Left renal pelvis (tissue), 4 donors: ENCODE measurements at regions not wholly inside any gene's neighbourhood (a gene's known extent, or its start where the extent isn't known, plus 50 kb on each side); places are given as distances from the start of the nearest gene placed in this dataset.

Experiments
- DNase-seq, 4 donors: peaks; one replicate each; pipeline ENCODE4 v3.0.0-alpha.2; 2013; ENCODE audit warnings: low read depth in 4 of 4, low spot score in 3 of 4

DNA sequence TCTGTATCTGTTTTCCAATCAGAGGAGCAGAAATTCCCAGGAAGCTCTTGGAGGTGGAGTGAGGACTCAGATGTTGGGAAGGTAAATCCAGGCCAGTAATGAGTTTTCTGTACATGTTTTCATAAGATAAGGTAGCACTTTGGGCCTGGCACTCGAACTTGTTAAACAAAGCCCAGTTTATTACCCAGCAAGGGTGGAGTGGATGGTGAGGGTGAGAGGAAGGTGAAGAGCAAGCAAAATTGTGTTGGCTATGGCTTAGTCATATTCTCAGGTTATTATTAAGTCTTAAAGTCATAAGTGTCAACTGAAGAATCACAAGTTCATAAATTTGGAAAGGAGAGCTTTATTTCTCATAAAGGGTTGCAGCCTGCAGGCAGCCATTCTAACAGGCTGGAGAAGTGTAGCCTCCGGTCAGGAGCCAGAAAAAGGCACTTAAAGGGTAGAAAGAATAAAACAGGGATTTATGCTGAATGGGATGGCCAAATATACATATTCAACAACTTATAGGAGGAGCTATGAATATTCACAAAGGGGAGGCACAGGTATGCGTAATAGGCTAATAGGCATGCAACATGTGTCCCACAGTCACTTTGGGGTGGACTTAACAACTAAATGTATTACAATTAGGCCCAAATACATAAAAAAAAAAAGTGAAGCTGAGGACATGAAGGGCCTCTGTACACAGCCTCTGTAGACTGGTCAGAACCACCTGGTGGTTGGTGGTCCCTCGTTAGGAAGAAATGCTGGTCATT lies 523.9 kb downstream of the LMO4 start:
- no peak for DNase-seq

GRCh38 chr1:87853576-87854351 lies 525.1 kb downstream of the LMO4 start:
- no peak for DNase-seq

DNA sequence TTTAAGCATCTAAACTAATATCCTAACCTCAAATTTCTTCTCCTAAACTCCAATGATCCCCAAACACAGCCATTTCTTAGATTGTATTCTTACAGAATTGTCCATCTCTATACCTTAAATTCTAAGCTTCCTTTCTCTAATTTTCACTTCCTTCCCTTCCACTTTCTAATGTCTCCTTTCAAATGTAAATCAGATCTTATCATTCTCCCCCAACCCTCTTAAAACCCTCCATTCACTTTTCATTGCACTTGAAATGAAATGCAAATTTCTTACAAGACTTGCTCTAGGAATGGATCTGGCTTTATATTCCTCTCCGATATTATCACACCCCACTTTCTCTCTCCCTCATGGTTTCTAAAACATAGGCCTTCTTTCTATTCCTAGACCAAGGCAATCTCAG lies 534.6 kb downstream of the LMO4 start:
- no peak for DNase-seq

- no peak for DNase-seq
Observed at GRCh38 chr1:87864676-87865075, 536.0 kb downstream of the LMO4 start.

- no peak for DNase-seq
Observed at GRCh38 chr1:87866416-87866815, 537.7 kb downstream of the LMO4 start.

DNA sequence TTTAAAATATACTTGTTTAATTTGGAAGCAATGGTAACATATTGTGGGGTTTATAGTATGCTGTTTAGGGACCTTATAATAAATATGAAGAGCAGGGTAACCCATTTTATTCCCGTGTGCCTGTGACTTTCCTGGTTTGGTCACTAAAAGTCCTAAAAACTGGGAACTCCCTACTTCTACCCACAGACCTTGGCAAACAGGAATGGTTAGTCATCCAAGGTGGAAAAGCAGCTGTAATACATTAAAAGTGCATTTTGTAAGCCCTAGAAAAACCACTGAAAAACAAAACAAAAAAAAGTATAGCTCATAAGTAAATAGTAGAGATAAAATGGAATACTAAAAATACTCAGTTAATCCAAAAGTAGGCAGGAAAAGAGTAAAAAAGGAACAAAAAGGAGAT lies 538.9 kb downstream of the LMO4 start:
- no peak for DNase-seq

GRCh38 chr1:87869567-87869966 lies 540.9 kb downstream of the LMO4 start:
- no peak for DNase-seq

DNA sequence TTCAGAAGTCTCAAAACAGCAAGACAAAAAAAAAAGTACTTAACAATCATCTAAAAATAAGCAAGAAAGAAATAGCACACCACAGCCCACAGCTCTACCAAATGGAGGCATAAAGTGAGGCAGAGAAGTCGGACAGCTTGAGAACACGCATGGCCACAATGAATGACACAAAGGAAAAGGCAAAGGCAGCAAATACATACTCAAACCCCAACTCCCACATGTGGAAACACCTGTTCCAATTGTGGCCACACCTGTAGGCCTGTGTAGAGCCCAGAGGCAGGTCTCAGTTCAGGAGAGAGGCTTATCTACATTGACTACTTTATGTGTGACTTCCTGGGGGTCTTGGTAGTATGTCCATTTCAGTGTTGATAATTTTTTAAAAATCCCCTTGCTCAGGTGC lies 543.5 kb downstream of the LMO4 start:
- DNase-seq = no peak

DNA sequence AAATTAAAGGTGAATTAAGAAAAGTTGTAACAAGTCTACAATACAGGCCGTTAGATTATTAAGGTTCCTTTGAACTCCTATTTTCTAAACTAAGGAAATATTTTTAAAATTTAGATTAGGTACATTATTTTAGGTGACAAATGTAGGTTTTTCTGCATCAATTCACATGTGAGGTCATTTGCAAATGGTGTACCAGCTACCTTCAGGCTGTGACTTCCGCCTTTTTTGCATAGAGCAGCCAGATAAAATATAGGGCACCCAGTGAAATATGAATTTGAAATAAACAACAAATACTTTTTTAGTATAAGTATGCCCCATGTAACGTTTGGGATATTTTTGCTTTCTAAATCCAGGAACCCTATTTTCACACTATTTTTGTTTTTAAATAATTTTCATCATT lies 544.0 kb downstream of the LMO4 start:
- no peak for DNase-seq

DNA sequence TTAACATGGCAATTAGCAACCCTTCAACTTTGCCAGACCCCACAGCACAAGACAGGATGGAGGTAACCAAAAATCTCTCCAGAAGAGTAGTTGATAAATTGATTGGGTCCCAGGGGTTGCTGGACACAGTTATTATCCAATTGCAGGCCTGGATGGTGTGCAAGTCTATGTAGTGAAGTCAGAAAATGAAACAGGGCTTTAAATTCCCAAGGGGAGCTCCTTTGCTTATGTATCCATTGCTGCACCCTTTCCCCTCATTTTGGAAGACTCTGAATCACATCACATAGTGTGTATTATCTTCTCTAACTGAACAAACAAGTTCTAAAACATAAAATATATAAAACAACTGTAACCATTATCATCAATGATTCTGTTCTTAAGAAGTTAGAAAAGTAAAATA lies 550.2 kb downstream of the LMO4 start:
- DNase-seq = no peak

GRCh38 chr1:87880098-87880760 lies 551.5 kb downstream of the LMO4 start:
- no peak for DNase-seq

GRCh38 chr1:87880764-87881163 lies 552.1 kb downstream of the LMO4 start:
- DNase-seq = no peak

DNA sequence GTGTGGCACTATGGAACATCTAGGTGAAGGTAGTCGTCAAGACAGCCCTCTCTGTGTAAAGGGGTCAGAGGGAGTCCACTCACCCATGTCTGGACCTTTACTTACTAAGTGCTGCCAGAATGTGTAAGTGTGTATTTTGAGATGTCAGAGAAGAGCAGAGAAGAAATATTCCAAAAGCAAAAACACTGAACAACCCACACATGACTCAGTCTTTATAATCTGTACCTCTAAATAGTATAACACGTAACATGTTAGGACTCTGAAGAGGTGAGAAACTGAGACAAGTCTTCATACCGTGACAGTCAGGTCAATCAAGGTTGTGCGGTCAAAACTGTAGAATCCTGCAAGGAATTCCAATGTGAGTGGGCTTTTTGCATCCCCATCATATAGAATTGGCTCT lies 555.2 kb downstream of the LMO4 start:
- DNase-seq = no peak

GRCh38 chr1:87884581-87884980 lies 555.9 kb downstream of the LMO4 start:
- DNase-seq = no peak

- DNase-seq = no peak
Observed at GRCh38 chr1:87885278-87886025, 556.8 kb downstream of the LMO4 start.

GRCh38 chr1:87887100-87887499 lies 558.4 kb downstream of the LMO4 start:
- no peak for DNase-seq

- no peak for DNase-seq
Observed at GRCh38 chr1:87888446-87888845, 559.8 kb downstream of the LMO4 start.

- no peak for DNase-seq
Observed at GRCh38 chr1:87894062-87894461, 565.4 kb downstream of the LMO4 start.

DNA sequence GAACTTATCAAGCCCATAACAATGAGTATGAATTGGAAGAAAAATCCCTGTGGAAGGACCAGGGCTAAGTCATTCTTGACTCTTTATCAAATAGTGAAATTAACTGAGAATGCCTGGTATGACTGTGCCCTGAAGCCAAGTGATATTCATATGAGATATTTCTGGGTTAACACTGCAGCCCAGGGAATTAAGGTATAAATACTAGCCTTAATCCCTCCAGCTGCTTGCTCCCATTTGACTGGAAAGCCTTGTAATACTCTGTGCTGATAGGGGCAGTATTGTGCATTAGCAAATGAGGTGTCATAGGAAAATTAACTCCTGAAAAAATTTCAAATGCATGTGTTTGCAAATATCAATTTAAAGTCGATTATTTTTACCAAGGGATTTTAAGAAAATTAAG lies 568.8 kb downstream of the LMO4 start:
- DNase-seq = no peak

DNA sequence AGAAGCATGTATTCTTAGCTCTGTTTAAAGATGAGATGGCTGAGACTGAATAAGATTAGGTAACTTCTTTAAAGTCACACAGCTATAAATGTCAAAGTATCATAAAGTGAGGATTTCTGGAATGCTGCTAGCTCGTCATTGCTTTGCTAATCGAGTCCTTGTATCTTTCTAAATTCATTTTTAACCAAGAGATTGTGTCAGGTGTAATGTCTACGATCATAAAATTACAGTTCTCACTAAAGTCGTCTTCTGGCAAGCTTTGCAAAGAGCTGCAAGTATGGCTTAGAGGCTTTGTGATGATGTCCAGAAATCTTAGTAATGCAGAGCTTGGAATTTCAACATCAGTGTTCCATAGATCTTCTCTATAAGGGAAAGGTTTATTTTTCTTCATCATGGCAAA lies 569.8 kb downstream of the LMO4 start:
- DNase-seq = no peak

DNA sequence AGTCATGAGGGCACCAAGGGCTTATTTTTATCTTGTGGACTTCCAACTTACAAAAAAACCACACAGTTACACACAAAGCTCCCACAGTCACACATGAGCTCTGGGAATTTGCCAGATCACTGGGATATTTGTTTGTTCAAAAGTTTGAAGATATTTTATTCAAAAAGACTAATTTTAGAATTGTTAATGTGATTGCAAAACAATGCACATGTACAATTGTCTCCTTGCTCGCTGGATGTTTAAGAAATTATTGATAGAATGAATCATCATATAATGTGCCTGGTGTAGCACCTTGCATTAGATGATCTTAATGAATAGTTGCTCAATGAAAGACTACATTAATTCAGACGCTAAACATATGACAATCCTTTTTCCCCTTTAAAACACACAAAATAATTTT lies 570.3 kb downstream of the LMO4 start:
- DNase-seq = no peak
